Eye (tissue), 1 donor: ENCODE measurements at regions not wholly inside any gene's neighbourhood (a gene's known extent, or its start where the extent isn't known, plus 50 kb on each side); places are given as distances from the start of the nearest gene placed in this dataset.
"Not testable (repeated sequence)": the region's sequence is repeated elsewhere in the genome, so short reads cannot be mapped to it uniquely, and the experiment has no call there.

Experiments
- DNase-seq: peaks from one replicate; pipeline ENCODE4 v3.0.0-alpha.2; 2015

- no peak for DNase-seq
These were observed 251.4 kb downstream of the KIF20B start for GRCh38 chr10:89952751-89953150.

GRCh38 chr10:89954061-89954460 lies 252.7 kb downstream of the KIF20B start:
- DNase-seq: no peak

GRCh38 chr10:89954787-89955566 lies 253.6 kb downstream of the KIF20B start:
- no peak for DNase-seq

- no peak for DNase-seq
These were observed 258.2 kb downstream of the KIF20B start for GRCh38 chr10:89959433-89960110.

- no peak for DNase-seq
These were observed 262.2 kb downstream of the KIF20B start for GRCh38 chr10:89963451-89964102.

GRCh38 chr10:89966211-89966610 lies 264.8 kb downstream of the KIF20B start:
- no peak for DNase-seq

GRCh38 chr10:89973326-89973725 lies 271.9 kb downstream of the KIF20B start:
- DNase-seq: no peak

- DNase-seq: no peak
These were observed 273.7 kb downstream of the KIF20B start for GRCh38 chr10:89975071-89975470.

GRCh38 chr10:89975771-89976170 lies 274.4 kb downstream of the KIF20B start:
- no peak for DNase-seq

GRCh38 chr10:89978081-89978480 lies 276.7 kb downstream of the KIF20B start:
- no peak for DNase-seq

GRCh38 chr10:89979726-89980125 lies 278.3 kb downstream of the KIF20B start:
- no peak for DNase-seq

GRCh38 chr10:89980166-89980565 lies 278.8 kb downstream of the KIF20B start:
- DNase-seq: no peak

- DNase-seq: no peak
These were observed 280.5 kb downstream of the KIF20B start for GRCh38 chr10:89981891-89982290.

- DNase-seq: no peak
These were observed 284.1 kb downstream of the KIF20B start for GRCh38 chr10:89985446-89985845.

- not testable (repeated sequence) for DNase-seq
These were observed 287.0 kb downstream of the KIF20B start for GRCh38 chr10:89988361-89988760.

- no peak for DNase-seq
These were observed 291.2 kb downstream of the KIF20B start for GRCh38 chr10:89992575-89992974.

GRCh38 chr10:90007226-90007625 lies 305.8 kb downstream of the KIF20B start:
- no peak for DNase-seq

GRCh38 chr10:90011281-90011680 lies 309.9 kb downstream of the KIF20B start:
- not testable (repeated sequence) for DNase-seq

- no peak for DNase-seq
These were observed 317.4 kb downstream of the KIF20B start for GRCh38 chr10:90018819-90019218.

- no peak for DNase-seq
These were observed 319.1 kb downstream of the KIF20B start for GRCh38 chr10:90020506-90020905.

GRCh38 chr10:90023950-90024349 lies 322.6 kb downstream of the KIF20B start:
- DNase-seq: no peak

GRCh38 chr10:90028312-90028711 lies 326.9 kb downstream of the KIF20B start:
- no peak for DNase-seq

- DNase-seq: peak; percentile 22
These were observed 330.4 kb downstream of the KIF20B start for GRCh38 chr10:90031776-90032175.

- no peak for DNase-seq
These were observed 331.1 kb downstream of the KIF20B start for GRCh38 chr10:90032519-90032918.
